GM11168 (cell line): ENCODE measurements at regions not wholly inside any gene's neighbourhood (a gene's known extent, or its start where the extent isn't known, plus 50 kb on each side); places are given as distances from the start of the nearest gene placed in this dataset.
"Not testable (repeated sequence)": the region's sequence is repeated elsewhere in the genome, so short reads cannot be mapped to it uniquely, and the experiment has no call there.

Experiments
- in situ Hi-C: fragments of 300-500 bp; cut with MboI; formaldehyde crosslinking; loops from one replicate; pipeline ENCODE4 v1.12.0; 2022; ENCODE audit warnings: low sequenced_read_pairs; ENCODE audit not compliant: unreplicated experiment

GRCh38 chr12:105622220-105622619 is 291.7 kb downstream of the C12orf75 start:
- in situ Hi-C loops = no loop called here

- in situ Hi-C loops = no loop called here
These were observed 292.6 kb downstream of the C12orf75 start for GRCh38 chr12:105622846-105623736.

- in situ Hi-C loops = no loop called here
These were observed 296.2 kb downstream of the C12orf75 start for GRCh38 chr12:105626653-105627052.

- in situ Hi-C loops = no loop called here
These were observed 307.0 kb downstream of the C12orf75 start for GRCh38 chr12:105637470-105637869.

GRCh38 chr12:105640761-105641160 is 310.3 kb downstream of the C12orf75 start:
- in situ Hi-C loops = no loop called here

- in situ Hi-C loops = no loop called here
These were observed 311.3 kb downstream of the C12orf75 start for GRCh38 chr12:105641749-105642148.

- in situ Hi-C loops = no loop called here
These were observed 314.3 kb downstream of the C12orf75 start for GRCh38 chr12:105644770-105645169.

GRCh38 chr12:105654606-105655005 is 324.1 kb downstream of the C12orf75 start:
- in situ Hi-C loops = no loop called here

- in situ Hi-C loops = no loop called here
These were observed 327.9 kb downstream of the C12orf75 start for GRCh38 chr12:105658389-105658788.

GRCh38 chr12:105659355-105660075 is 329.0 kb downstream of the C12orf75 start:
- in situ Hi-C loops = no loop called here

GRCh38 chr12:105664765-105665164 is 334.3 kb downstream of the C12orf75 start:
- in situ Hi-C loops = not testable (repeated sequence)

GRCh38 chr12:105665366-105665765 is 334.9 kb downstream of the C12orf75 start:
- in situ Hi-C loops = no loop called here

- in situ Hi-C loops = no loop called here
These were observed 337.7 kb downstream of the C12orf75 start for GRCh38 chr12:105667973-105668743.

- in situ Hi-C loops = no loop called here
These were observed 340.2 kb downstream of the C12orf75 start for GRCh38 chr12:105670672-105671071.

- in situ Hi-C loops = no loop called here
These were observed 341.2 kb downstream of the C12orf75 start for GRCh38 chr12:105671720-105672119.

- in situ Hi-C loops = no loop called here
These were observed 341.9 kb downstream of the C12orf75 start for GRCh38 chr12:105672121-105672975.

- in situ Hi-C loops = no loop called here
These were observed 344.6 kb downstream of the C12orf75 start for GRCh38 chr12:105674871-105675699.

- in situ Hi-C loops = no loop called here
These were observed 346.2 kb downstream of the C12orf75 start for GRCh38 chr12:105676694-105677093.

- in situ Hi-C loops = no loop called here
These were observed 347.2 kb downstream of the C12orf75 start for GRCh38 chr12:105677672-105678071.
